ENCODE measurements at regions not wholly inside any gene's neighbourhood (a gene's known extent, or its start where the extent isn't known, plus 50 kb on each side); places are given as distances from the start of the nearest gene placed in this dataset.

DNA sequence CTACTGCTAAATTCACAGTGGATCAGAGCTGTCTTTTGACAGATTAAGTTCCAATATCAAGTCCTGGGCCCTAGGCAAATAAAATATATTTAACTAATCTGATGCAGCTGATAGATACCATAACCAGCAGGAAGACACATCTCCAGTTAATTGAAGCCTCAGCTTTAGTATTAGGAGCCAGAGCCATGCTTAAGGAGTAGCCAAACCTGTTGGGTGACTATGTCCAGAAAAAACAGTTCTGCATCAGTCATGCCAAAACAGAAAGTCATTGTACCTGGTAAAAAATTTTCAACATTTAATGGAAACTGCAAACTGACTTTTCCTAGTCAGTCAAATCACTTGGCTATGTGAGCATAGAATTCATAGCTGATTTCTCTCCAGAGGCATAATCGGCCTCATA, 200.5 kb upstream of the RUNX1 start:
- TF ChIP-seq, protein P1, sequence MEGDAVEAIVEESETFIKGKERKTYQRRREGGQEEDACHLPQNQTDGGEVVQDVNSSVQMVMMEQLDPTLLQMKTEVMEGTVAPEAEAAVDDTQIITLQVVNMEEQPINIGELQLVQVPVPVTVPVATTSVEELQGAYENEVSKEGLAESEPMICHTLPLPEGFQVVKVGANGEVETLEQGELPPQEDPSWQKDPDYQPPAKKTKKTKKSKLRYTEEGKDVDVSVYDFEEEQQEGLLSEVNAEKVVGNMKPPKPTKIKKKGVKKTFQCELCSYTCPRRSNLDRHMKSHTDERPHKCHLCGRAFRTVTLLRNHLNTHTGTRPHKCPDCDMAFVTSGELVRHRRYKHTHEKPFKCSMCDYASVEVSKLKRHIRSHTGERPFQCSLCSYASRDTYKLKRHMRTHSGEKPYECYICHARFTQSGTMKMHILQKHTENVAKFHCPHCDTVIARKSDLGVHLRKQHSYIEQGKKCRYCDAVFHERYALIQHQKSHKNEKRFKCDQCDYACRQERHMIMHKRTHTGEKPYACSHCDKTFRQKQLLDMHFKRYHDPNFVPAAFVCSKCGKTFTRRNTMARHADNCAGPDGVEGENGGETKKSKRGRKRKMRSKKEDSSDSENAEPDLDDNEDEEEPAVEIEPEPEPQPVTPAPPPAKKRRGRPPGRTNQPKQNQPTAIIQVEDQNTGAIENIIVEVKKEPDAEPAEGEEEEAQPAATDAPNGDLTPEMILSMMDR (IDR thresholded peaks at IDR 0.05) = no peak
- no peak for TF ChIP-seq POLR2A (IDR thresholded peaks at IDR 0.05)

All from thyroid gland (tissue), 4 donors.